Kidney epithelial cell (primary cell): ENCODE measurements at regions not wholly inside any gene's neighbourhood (a gene's known extent, or its start where the extent isn't known, plus 50 kb on each side); places are given as distances from the start of the nearest gene placed in this dataset.
"Not testable (repeated sequence)": the region's sequence is repeated elsewhere in the genome, so short reads cannot be mapped to it uniquely, and the experiment has no call there.

Experiments used
- DNase-seq: peaks from one replicate; pipeline ENCODE4 v3.0.0-alpha.2; 2010; ENCODE audit warnings: low read depth
- H3K27me3 ChIP-seq: 2 replicates; pipeline ENCODE4 v1.6.0; 2011; ENCODE audit warnings: low read length; ENCODE audit not compliant: control insufficient read depth, insufficient read depth
- H3K36me3 ChIP-seq: 2 replicates; pipeline ENCODE4 v1.5.1; 2011; ENCODE audit warnings: low read length; ENCODE audit not compliant: control insufficient read depth, insufficient read depth
- H3K4me3 ChIP-seq: 2 replicates; pipeline ENCODE4 v1.5.1; 2011; ENCODE audit warnings: low read depth, mild to moderate bottlenecking, control low read depth, low read length

DNA sequence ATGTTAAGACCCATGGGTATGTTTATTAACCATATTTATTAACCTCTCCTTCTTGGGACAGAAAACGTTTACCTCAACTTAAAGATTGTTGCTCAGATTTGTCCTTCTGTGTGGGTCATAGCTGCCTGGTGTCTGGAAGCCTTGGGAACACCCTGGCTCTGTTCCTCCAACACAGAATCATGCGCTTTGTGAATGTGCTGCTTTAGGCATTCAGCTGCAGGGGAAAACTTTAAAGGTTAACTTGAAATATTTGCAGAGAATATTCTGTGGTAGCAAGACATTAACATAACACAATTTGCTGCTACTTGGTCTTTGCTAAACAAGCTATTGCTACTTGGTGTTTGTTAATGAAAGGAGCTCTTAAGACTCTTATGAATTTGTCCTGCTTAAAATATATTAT is 50.5 kb upstream of the THOC3 start:
- DNase-seq, H3K36me3 ChIP-seq, H3K4me3 ChIP-seq, H3K27me3 ChIP-seq: not testable (repeated sequence)

DNA sequence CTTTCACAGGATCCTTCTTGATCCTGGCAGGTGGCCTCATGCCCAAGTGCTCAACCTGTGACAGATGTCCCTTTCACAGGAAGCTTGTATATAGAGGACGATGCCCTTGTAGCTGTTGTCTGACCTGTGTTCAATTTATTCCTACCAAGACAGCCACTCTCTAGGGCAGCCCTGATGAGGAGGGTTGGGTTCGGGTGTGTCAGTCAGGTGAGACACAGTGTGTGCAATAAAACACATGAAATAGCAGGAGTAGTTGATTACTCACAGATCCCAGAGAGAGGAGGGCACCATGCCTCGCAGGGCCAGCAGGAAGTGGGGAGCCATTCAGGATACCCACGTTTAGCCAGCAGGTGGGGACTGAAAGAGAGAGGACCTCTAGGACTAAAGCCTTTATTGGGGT is 52.7 kb upstream of the THOC3 start:
- not testable (repeated sequence) for H3K4me3 ChIP-seq, H3K36me3 ChIP-seq, DNase-seq, H3K27me3 ChIP-seq

DNA sequence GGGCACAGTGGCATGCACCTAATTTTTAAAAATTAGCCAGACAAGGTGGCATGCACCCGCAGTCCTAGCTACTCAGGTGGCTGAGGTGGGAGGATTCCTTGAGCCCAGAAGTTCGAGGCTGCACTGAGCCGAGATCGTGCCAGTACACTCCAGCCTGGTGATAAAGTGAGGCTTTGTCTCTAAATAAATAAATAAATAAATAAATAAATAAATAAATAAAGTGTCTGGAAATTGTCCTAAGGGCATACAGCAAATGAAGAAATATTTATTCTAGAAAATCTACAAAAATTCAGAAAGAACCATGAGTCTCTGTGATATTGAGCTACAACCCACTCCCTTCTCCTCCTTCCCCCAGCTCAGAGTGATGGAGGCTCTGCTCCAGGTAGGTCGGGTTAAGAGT is 55.4 kb upstream of the THOC3 start:
- not testable (repeated sequence) for H3K27me3 ChIP-seq, DNase-seq, H3K4me3 ChIP-seq, H3K36me3 ChIP-seq

DNA sequence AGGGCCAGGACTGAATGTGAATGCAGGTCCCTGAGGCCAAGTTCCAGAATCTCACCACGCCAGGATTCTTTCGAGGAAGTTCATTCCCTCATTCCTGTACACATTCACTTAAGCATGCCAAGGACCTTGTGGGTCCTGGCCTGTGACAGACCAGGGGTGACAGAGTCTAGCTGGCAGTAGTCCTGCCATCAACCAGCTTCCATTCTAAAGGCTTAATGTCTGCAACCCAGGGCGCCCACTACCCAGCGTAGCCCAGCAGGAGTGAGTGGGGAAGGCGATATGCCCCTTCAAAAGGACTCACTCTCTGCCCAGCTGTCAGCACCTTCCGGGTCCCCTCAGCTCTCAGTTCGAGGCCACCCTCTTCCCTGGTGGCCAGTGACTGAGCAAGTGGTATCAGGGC is 61.3 kb upstream of the THOC3 start:
- not testable (repeated sequence) for H3K4me3 ChIP-seq, H3K27me3 ChIP-seq, DNase-seq, H3K36me3 ChIP-seq

DNA sequence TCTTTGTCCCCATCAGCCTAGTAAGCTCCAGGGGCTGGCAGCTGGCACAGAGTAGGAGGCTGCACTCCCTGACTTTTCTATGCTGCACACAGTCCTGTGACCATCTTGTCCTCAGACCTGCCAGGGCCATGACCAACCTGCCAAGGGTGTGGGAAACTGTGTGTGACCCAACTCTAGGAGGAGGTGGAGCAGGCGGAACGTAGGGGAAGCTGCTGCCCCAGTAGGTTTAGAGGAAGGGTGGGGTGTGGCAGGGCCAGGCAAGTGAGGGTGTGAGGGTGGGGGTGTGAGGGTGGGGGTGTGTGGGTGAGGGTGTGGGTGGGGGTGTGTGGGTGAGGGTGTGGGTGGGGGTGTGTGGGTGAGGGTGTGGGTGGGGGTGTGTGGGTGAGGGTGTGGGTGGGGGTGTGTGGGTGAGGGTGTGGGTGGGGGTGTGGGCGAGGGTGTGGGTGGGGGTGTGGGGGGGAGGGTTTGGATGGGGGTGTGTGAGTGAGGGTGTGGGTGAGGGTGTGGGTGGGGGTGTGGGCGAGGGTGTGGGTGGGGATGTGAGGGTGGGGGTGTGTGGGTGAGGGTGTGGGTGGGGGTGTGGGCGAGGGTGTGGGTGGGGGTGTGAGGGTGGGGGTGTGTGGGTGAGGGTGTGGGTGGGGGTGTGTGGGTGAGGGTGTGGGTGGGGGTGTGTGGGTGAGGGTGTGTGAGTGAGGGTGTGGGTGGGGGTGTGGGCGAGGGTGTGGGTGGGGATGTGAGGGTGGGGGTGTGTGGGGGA is 62.4 kb upstream of the THOC3 start:
- DNase-seq, H3K36me3 ChIP-seq, H3K4me3 ChIP-seq, H3K27me3 ChIP-seq: not testable (repeated sequence)

DNA sequence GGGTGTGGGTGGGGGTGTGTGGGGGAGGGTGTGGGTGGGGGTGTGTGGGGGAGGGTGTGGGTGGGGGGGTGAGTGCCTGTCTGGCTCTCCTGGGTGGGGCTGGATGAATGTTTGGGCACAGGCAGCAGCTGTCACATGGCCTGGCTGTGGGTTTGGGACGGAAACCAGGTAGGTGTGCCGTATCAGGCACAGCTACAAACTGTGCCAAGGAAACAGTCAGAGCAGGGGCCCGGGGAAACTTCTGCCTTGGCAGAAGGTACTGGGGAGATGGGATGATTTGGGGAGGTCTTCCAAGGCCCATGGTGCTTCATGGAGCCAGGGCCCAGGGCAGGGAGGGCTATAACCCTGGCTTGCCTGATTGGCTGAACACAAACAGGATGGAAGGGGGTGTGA is 63.0 kb upstream of the THOC3 start:
- not testable (repeated sequence) for H3K36me3 ChIP-seq, DNase-seq, H3K27me3 ChIP-seq, H3K4me3 ChIP-seq

DNA sequence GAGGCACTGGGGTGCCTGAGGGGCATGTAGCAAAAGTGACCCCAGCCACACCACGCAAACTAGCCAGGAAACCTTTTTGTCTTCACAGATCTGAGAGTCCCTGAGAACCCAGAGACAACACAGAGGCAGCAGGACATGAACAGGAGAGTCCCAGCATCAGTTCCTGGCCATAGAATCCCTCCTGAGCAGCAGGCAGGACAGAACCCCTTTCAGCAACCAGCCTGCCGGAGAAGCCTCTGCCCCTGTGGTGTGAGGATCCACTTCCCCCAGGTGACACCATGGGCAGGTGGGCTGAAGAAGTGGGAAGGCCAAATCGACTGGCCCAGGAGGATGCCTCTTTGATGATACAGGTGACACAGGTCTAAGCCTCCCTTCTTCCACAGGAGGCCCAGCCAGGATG is 65.1 kb upstream of the THOC3 start:
- H3K36me3 ChIP-seq, DNase-seq, H3K4me3 ChIP-seq, H3K27me3 ChIP-seq: not testable (repeated sequence)

DNA sequence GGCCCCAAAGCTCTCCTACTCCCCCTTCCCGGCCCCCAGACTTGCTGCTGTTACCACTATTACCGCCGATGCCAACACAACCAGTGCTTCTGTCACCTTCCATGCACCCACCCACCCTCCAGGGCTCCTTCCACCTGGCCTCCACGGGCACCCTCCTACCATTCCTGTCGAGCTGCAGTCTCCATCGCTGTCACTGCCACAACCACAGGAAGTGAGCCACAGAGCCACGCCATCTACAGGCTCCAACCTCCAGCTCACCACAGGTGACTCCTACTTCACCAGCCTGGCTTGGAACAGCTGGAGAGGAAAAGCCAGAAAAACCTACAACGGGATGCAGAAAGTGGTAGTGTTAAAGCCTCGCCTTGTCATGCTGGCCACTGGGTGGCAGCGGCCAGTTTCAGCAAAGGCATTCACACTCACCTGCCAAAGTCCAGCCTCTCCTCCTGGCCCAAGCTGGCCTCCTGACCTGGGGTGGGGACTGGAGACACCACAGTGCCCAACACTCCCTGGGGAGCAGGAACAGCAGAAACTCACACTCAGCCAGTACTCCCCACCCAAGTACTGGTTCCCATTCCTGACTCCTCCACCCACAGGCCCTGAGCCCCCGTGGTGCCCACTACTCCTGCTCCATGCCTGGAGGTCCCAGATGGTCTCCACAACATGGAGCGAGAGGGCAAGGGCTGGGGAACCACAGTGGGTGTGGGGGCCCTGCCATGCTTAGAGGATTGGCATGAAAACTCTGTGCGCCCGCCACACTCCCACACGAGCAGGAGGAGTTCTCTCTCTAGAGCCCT is 66.5 kb upstream of the THOC3 start:
- DNase-seq, H3K36me3 ChIP-seq, H3K27me3 ChIP-seq, H3K4me3 ChIP-seq: not testable (repeated sequence)

DNA sequence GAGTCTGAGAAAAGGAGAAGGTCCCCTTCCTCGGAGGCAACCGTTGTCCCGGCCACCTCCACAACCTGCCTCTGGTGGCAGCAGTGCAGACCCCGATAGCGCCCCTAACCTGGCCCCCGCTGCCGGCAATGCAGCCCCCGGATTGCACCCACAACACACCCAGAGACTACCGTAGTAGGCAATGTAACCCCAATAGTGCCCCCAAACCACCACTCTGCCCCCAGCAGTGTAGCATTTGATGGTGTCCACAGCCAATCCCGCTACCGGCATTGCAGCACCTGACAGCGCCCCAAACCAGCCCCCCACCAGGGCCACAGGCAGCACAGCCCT is 67.1 kb upstream of the THOC3 start:
- H3K36me3 ChIP-seq, DNase-seq, H3K4me3 ChIP-seq, H3K27me3 ChIP-seq: not testable (repeated sequence)

DNA sequence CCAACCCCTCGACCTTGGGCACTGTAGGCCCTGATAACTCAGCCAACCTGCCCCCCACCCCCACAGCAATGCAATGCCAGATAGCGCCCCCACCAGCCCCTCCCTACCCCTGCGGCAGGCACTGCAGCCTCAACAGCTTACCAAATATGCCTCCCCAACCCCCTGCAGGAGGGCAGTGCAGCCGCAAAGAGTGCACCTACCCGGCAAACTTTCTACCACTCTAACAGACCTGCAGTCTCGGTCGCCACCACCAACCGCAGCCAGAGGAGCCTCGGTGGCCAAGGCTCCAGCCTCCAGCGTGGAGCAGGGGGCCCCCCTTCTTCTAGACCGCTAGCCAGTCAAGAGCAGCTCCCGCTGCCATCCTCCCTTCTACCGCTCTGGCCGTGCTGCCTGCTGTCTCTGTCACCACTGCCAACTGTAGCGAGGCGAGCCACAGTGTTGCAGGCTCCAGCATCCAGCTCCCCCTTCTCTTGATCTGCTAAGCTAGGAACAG is 67.7 kb upstream of the THOC3 start:
- not testable (repeated sequence) for H3K27me3 ChIP-seq, H3K4me3 ChIP-seq, DNase-seq, H3K36me3 ChIP-seq

DNA sequence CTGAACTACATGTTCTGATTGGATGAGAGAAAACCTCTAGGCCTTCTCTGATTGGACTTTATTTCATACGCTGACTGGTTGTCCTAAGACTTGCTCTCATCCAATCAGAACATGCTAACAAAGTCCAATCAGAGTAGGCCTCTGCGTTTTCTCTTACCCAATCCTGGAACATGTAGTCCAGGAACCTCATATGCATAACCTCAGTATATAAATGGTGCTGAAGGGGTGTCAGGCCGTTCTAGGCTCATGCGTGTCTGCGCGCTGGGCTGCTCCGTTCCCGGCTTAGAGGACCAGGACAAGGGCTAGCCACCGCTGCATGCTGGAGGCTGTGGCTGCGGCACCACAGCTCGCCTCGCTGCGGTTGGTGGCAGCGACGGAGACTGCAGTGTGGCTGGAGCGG is 68.3 kb upstream of the THOC3 start:
- DNase-seq, H3K27me3 ChIP-seq, H3K36me3 ChIP-seq, H3K4me3 ChIP-seq: not testable (repeated sequence)

DNA sequence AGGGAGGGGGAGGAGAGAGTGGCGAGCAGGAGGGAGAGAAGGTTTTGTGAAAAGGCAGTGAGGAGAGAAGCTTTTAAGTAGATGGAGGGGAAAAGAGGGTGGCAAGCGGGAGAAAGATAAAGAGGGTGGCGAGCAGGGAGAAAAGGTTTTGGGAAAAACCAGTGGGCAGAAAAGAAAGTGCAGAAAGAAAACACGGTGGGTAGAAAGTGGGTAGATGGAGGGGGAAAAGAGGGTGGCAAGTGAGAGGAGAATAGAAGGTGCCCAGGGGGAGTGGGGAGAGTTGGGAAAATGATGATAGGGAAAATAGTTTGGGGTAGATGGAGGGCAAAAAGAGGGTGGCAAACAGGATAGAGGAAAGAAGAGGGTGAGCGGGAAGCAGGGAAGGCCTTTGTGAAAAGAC is 69.1 kb upstream of the THOC3 start:
- not testable (repeated sequence) for DNase-seq, H3K27me3 ChIP-seq, H3K36me3 ChIP-seq, H3K4me3 ChIP-seq

DNA sequence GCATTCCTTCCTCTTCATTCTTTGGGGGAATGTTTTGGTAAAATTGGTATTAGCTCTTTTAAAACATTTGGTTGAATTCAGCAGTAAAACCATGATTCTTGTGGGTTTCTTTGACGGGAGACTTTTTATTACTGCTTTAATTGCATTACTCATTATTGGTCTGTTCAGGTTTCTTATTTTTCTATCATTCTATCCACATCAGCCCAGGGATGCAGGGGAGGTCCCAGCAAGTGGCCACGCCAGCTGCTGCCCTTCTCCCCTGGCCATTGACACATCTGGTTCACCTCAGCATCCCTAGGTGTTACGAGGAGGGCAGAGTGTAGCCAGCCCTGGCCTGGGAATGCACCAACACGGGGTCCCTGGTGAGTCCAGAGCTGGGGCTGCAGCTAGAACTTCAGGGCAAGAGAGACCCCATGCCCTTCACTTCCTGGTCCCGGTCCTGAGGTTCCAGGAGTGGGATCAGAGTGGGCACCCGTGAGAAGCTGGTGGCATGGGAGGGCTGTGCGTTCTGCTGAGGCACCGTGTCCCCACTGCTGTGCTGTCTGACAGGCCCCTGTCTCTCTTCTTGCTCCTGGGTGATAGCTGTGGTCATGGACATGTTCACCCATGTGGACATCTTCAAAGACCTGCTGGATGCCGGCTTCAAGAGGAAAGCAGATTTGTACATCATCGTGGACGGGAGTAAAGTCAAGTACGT is 72.1 kb upstream of the THOC3 start:
- not testable (repeated sequence) for H3K36me3 ChIP-seq, H3K27me3 ChIP-seq, H3K4me3 ChIP-seq, DNase-seq

DNA sequence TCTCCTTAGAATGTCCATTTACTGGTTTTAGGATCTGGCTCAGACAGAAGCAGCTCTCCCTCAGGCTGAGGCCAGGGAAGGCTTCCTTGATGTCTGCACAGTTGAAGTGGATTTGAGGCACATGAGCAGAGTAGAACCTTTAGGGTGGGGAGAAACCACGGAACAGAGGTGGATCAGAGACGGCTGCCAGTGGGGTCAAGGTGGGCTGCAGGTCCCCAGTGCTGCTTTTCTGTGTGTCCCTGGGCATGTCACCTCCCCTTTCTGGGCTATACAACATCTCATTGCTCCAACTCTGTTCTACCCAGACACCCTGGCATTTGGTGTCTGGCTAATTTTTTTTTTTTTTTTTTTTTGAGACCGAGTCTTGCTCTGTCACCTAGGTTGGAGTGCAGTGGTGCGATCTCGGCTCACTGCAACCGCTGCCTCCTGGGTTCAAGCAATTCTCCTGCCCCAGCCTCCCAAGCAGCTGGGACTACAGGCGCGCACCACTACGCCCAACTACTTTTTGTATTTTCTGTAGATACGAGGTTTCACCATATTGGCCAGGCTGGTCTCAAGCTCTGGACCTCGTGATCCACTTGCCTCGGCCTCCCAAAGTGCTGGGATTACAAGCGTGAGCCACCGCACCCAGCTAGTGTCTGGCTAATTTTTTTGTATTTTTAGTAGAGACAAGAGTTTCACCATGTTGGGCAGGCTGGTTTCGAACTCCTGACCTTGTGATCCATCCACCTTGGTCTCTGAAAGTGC is 73.3 kb upstream of the THOC3 start:
- not testable (repeated sequence) for H3K4me3 ChIP-seq, H3K27me3 ChIP-seq, DNase-seq, H3K36me3 ChIP-seq
